MM.1S (cell line): ENCODE measurements at regions not wholly inside any gene's neighbourhood (a gene's known extent, or its start where the extent isn't known, plus 50 kb on each side); places are given as distances from the start of the nearest gene placed in this dataset.

ENCODE experiments used
- CTCF ChIP-seq: fragments of 300-600 bp; sonication (generic); IDR thresholded peaks from 2 replicates; pipeline ENCODE4 v1.5.1; 2016; ENCODE audit warnings: antibody characterized with exemption, low read length, mixed read lengths
- EZH2phosphoT487 ChIP-seq: fragments of 300-600 bp; sonication (generic); IDR thresholded peaks from 2 replicates; pipeline ENCODE4 v1.6.1; 2018; ENCODE audit warnings: antibody characterized with exemption, low read length

- no peak for TF ChIP-seq CTCF
- TF ChIP-seq EZH2phosphoT487 = no peak
Observed at GRCh38 chr2:23036629-23037028, 348.4 kb upstream of the KLHL29 start.
